CD14-positive monocyte (primary cell): ENCODE measurements at regions not wholly inside any gene's neighbourhood (a gene's known extent, or its start where the extent isn't known, plus 50 kb on each side); places are given as distances from the start of the nearest gene placed in this dataset.

ENCODE experiments used
- DNase-seq, 3 donors: peaks; one replicate each; pipeline ENCODE4 v3.0.0-alpha.2; 2011 to 2022
- H2AFZ ChIP-seq: 2 replicates; pipeline ENCODE4 v1.6.0; 2012; ENCODE audit warnings: mild to moderate bottlenecking, low read depth, low read length, inconsistent platforms; ENCODE audit not compliant: insufficient read depth, poor library complexity, severe bottlenecking
- H3K27ac ChIP-seq, 2 donors: 1 replicate in 1 of 2; 2 replicates in 1 of 2; pipeline ENCODE4 v1.5.1; 2012 to 2013; ENCODE audit warnings: low read length in 2 of 2, control low read depth in 1 of 2, inconsistent platforms in 1 of 2, low read depth in 1 of 2, mild to moderate bottlenecking in 1 of 2
- H3K27me3 ChIP-seq, 2 donors: one replicate each; pipeline versions ENCODE4 v1.6.0 to v1.6.1; 2011 to 2013; ENCODE audit warnings: low read length in 2 of 2; ENCODE audit not compliant: control insufficient read depth in 2 of 2, insufficient read depth in 2 of 2
- H3K36me3 ChIP-seq, 2 donors: replicated peaks in 1 of 2; 1 replicate in 1 of 2; 2 replicates in 1 of 2; pipeline versions ENCODE4 v1.5.1 to v1.6.1; 2012 to 2013; ENCODE audit warnings: low read length in 2 of 2, control low read depth in 1 of 2, inconsistent platforms in 1 of 2, mild to moderate bottlenecking in 1 of 2; ENCODE audit not compliant: insufficient read depth in 2 of 2, control insufficient read depth in 1 of 2
- H3K4me1 ChIP-seq, 2 donors: 1 replicate in 1 of 2; 2 replicates in 1 of 2; pipeline versions ENCODE4 v1.5.1 to v1.6.1; 2012 to 2013; ENCODE audit warnings: low read length in 2 of 2, control low read depth in 1 of 2, inconsistent platforms in 1 of 2, mild to moderate bottlenecking in 1 of 2, moderate library complexity in 1 of 2; ENCODE audit not compliant: insufficient read depth in 2 of 2, control insufficient read depth in 1 of 2
- H3K4me2 ChIP-seq: replicated peaks from 2 replicates; pipeline ENCODE3; 2012; ENCODE audit warnings: low read length, moderate library complexity, mild to moderate bottlenecking; ENCODE audit not compliant: poor library complexity, severe bottlenecking; ENCODE audit errors: extremely low read depth
- H3K4me3 ChIP-seq, 3 experiments: fragments of 200-600 bp in 1 of 3; sonication (generic) in 1 of 3; replicated peaks in 1 of 3; 1 replicate in 2 of 3; 2 replicates in 1 of 3; pipeline ENCODE4 v1.5.1; 2011 to 2013; ENCODE audit warnings: low read length in 3 of 3, mild to moderate bottlenecking in 3 of 3, control low read depth in 2 of 3, low read depth in 2 of 3, inconsistent platforms in 1 of 3, moderate library complexity in 1 of 3
- H3K79me2 ChIP-seq: 2 replicates; pipeline ENCODE4 v1.6.0; 2012; ENCODE audit warnings: mild to moderate bottlenecking, control low read depth, inconsistent platforms, low read length, moderate library complexity; ENCODE audit not compliant: insufficient read depth
- H3K9ac ChIP-seq: 2 replicates; pipeline ENCODE4 v1.6.0; 2017; ENCODE audit warnings: low read length, mild to moderate bottlenecking; ENCODE audit not compliant: insufficient read depth, poor library complexity, severe bottlenecking
- H3K9me3 ChIP-seq, 2 donors: replicated peaks in 1 of 2; 1 replicate in 1 of 2; 2 replicates in 1 of 2; pipeline versions ENCODE4 v1.5.1 to v1.6.1; 2012 to 2013; ENCODE audit warnings: low read length in 2 of 2, control low read depth in 1 of 2; ENCODE audit not compliant: control insufficient read depth in 1 of 2, insufficient read depth in 1 of 2
- H4K20me1 ChIP-seq: 2 replicates; pipeline ENCODE4 v1.6.0; 2012; ENCODE audit warnings: mild to moderate bottlenecking, low read length, control low read depth, moderate library complexity; ENCODE audit not compliant: insufficient read depth
- H3K27ac Mint-ChIP-seq, 7 donors: one replicate each; pipeline ENCODE4 v1.8.0; 2020; ENCODE audit warnings: mild to moderate bottlenecking in 7 of 7, mixed read lengths in 7 of 7, moderate library complexity in 6 of 7, inconsistent platforms in 2 of 7
- H3K27me3 Mint-ChIP-seq, 3 donors: one replicate each; pipeline ENCODE4 v1.8.0; 2021 to 2022; ENCODE audit warnings: low read depth in 3 of 3, mild to moderate bottlenecking in 3 of 3, mixed read lengths in 3 of 3, moderate library complexity in 3 of 3, inconsistent platforms in 1 of 3
- H3K36me3 Mint-ChIP-seq, 2 donors: one replicate each; pipeline ENCODE4 v1.8.0; 2020; ENCODE audit warnings: mixed read lengths in 2 of 2, inconsistent platforms in 1 of 2, mild to moderate bottlenecking in 1 of 2
- H3K4me1 Mint-ChIP-seq: one replicate; pipeline ENCODE4 v1.8.0; 2020; ENCODE audit warnings: mild to moderate bottlenecking, mixed read lengths
- H3K4me3 Mint-ChIP-seq, 2 donors: one replicate each; pipeline ENCODE4 v1.8.0; 2020; ENCODE audit warnings: mild to moderate bottlenecking in 2 of 2, mixed read lengths in 2 of 2, moderate library complexity in 1 of 2
- H3K9me3 Mint-ChIP-seq, 7 donors: one replicate each; pipeline ENCODE4 v1.8.0; 2020 to 2022; ENCODE audit warnings: mixed read lengths in 7 of 7, mild to moderate bottlenecking in 6 of 7, moderate library complexity in 6 of 7, inconsistent platforms in 2 of 7
- CTCF ChIP-seq: fragments of 200-600 bp; IDR thresholded peaks from one replicate; pipeline ENCODE4 v1.8.0; 2022; ENCODE audit warnings: antibody characterized with exemption, mild to moderate bottlenecking
- WGBS: methylation state at CpG from one replicate; pipeline ENCODE4 v1.1.5; 2013; ENCODE audit warnings: missing lambda C conversion rate; ENCODE audit not compliant: insufficient coverage; 5-methylcytosine and 5-hydroxymethylcytosine counted together
- intact Hi-C, 2 donors: fragments of 100-400 bp; cut with micrococcal nuclease; formaldehyde crosslinking; loops; one replicate each; pipeline versions ENCODE4 v1.15.0 to v1.15.1; 2023

GRCh38 chrX:138034136-138034535, 468.2 kb downstream of the ZIC3 start:
- H3K27ac ChIP-seq: no peak overlapping the region
- H3K4me2 ChIP-seq: no peak overlapping the region
- peaks cover 0 to 5% (median 0%) of the 10 kb centered on the region in 3 donors for H3K27me3 Mint-ChIP-seq
- H3K36me3 ChIP-seq: no peaks in the 10 kb centered on the region
- no peak overlapping the region for H3K4me3 ChIP-seq
- no peak overlapping the region for H3K27ac Mint-ChIP-seq
- intact Hi-C loops: no loop called here
- no peaks in the 10 kb centered on the region for H4K20me1 ChIP-seq
- no peaks in the 10 kb centered on the region for H3K9me3 ChIP-seq
- DNase-seq: no peak
- H3K27me3 ChIP-seq: no peaks in the 10 kb centered on the region
- no peaks in the 10 kb centered on the region for H3K4me1 ChIP-seq
- H2AFZ ChIP-seq: no peak overlapping the region
- H3K4me1 Mint-ChIP-seq: no peaks in the 10 kb centered on the region
- H3K9me3 Mint-ChIP-seq: peaks cover 0 to 3% (median 0%) of the 10 kb centered on the region in 7 donors
- H3K4me3 Mint-ChIP-seq: no peak overlapping the region
- H3K36me3 Mint-ChIP-seq: no peaks in the 10 kb centered on the region
- H3K9ac ChIP-seq: no peak overlapping the region
- H3K79me2 ChIP-seq: no peaks in the 10 kb centered on the region
- WGBS: no CpG with 5 or more reads among the region's 1 CpG
- no peak for TF ChIP-seq CTCF

GRCh38 chrX:138037548-138037947, 471.6 kb downstream of the ZIC3 start:
- DNase-seq: no peak
- no peak overlapping the region for H3K27ac ChIP-seq
- no peaks in the 10 kb centered on the region for H3K79me2 ChIP-seq
- H2AFZ ChIP-seq: no peak overlapping the region
- no peaks in the 10 kb centered on the region for H3K9me3 ChIP-seq
- no peaks in the 10 kb centered on the region for H3K4me1 ChIP-seq
- Mint-ChIP-seq H3K9me3 (peaks cover 2 to 10% (median 6%) of the 10 kb centered on the region in 7 donors), H3K4me3 (no peak overlapping the region), H3K36me3 (no peaks in the 10 kb centered on the region), H3K27me3 (no peaks in the 10 kb centered on the region), H3K4me1 (no peaks in the 10 kb centered on the region), H3K27ac (no peak overlapping the region)
- no peaks in the 10 kb centered on the region for H3K27me3 ChIP-seq
- no peak overlapping the region for H3K4me2 ChIP-seq
- H3K9ac ChIP-seq: no peak overlapping the region
- TF ChIP-seq CTCF: no peak
- no peak overlapping the region for H3K4me3 ChIP-seq
- intact Hi-C loops: no loop called here
- no CpG with 5 or more reads among the region's 1 CpG for WGBS
- no peaks in the 10 kb centered on the region for H3K36me3 ChIP-seq
- no peaks in the 10 kb centered on the region for H4K20me1 ChIP-seq
